ENCODE measurements at regions not wholly inside any gene's neighbourhood (a gene's known extent, or its start where the extent isn't known, plus 50 kb on each side); places are given as distances from the start of the nearest gene placed in this dataset.

DNA sequence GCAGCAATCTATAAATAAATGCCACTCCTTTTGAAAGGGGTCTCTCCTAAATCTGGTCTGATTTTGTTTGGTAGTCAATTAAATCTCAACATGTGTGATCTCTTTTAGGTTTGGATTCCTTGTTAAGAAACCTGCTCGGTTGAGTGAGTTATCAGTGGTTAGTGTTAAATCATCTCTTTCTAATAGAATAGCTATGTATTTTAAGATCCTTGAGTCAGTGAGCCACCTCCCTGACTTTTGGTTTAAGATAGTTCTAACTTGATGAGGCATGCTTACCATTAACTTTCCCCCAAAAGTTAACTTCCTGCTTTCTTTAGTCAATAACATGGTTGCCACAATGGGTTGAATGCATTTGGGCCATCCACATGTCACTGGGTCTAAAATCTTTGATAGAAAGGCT, 93.1 kb upstream of the OLFM3 start:
- no peak for TF ChIP-seq CTCF (conservative IDR thresholded peaks at IDR 0.05; ENCODE audit: low read length)
- no peak for TF ChIP-seq EZH2phosphoT487 (IDR thresholded peaks at IDR 0.05; ENCODE audit: borderline replicate concordance, low read depth, low read length)

Data from OCI-LY7 (cell line).